IMR-90 (cell line): ENCODE measurements at regions not wholly inside any gene's neighbourhood (a gene's known extent, or its start where the extent isn't known, plus 50 kb on each side); places are given as distances from the start of the nearest gene placed in this dataset.

Source experiments
- ATAC-seq: fragments of 200-7000 bp; cut with Tn5 transposase; 2 replicates; pipeline ENCODE4 v1.9.1; 2020; ENCODE audit warnings: low read depth, mild to moderate bottlenecking, moderate library complexity
- BruUV-seq: library from RNA; stranded (reverse); fragments of 400-500 nt; replicated peaks from 2 replicates; lab custom pipeline; 2021; lab: Mats Ljungman, UMichigan
- CTCF ChIA-PET: fragments of 300-600 bp; formaldehyde crosslinking; extraction: SDS; loops from one replicate; lab custom pipeline; 2021; ENCODE audit warnings: antibody characterized with exemption; lab: Yijun Ruan, JAX
- POLR2A ChIA-PET: fragments of 300-600 bp; sonication (Branson Sonifier 250); formaldehyde crosslinking; loops from one replicate; lab custom pipeline; 2022; ENCODE audit warnings: antibody characterized with exemption; ENCODE audit not compliant: unreplicated experiment; lab: Charles Lee
- DNase-seq: peaks from one replicate; pipeline ENCODE4 v3.0.0; 2013
- H2AFZ ChIP-seq: replicated peaks from 2 replicates; pipeline ENCODE3; 2013; ENCODE audit warnings: low read length, mild to moderate bottlenecking; ENCODE audit not compliant: poor library complexity
- H2AK5ac ChIP-seq: 2 replicates; pipeline ENCODE4 v1.6.1; 2013; ENCODE audit warnings: low read depth, low read length, inconsistent platforms
- H2AK9ac ChIP-seq: replicated peaks from 2 replicates; pipeline ENCODE3; 2013; ENCODE audit warnings: mild to moderate bottlenecking, low read depth, low read length, moderate library complexity; ENCODE audit not compliant: poor library complexity
- H2BK120ac ChIP-seq: 2 replicates; pipeline ENCODE4 v1.6.1; 2013; ENCODE audit warnings: low read depth, low read length, inconsistent platforms
- H2BK15ac ChIP-seq: 3 replicates; pipeline ENCODE4 v1.6.1; 2013; ENCODE audit warnings: low read depth, low read length, inconsistent platforms
- H2BK20ac ChIP-seq: 2 replicates; pipeline ENCODE4 v1.6.1; 2013; ENCODE audit warnings: low read depth, mild to moderate bottlenecking, inconsistent platforms, low read length, moderate library complexity
- H2BK5ac ChIP-seq: 2 replicates; pipeline ENCODE4 v1.6.1; 2013; ENCODE audit warnings: mild to moderate bottlenecking, low read depth, low read length, inconsistent platforms; ENCODE audit not compliant: poor library complexity, severe bottlenecking
- H3K14ac ChIP-seq: replicated peaks from 2 replicates; pipeline ENCODE4 v1.6.1; 2013; ENCODE audit warnings: low read depth, low read length, inconsistent platforms
- H3K18ac ChIP-seq: 2 replicates; pipeline ENCODE4 v1.6.1; 2013; ENCODE audit warnings: low read depth, low read length, control low read depth
- H3K23ac ChIP-seq: 2 replicates; pipeline ENCODE4 v1.6.1; 2013; ENCODE audit warnings: low read depth, low read length, inconsistent platforms
- H3K27ac ChIP-seq: 2 replicates; pipeline ENCODE4 v1.5.1; 2013; ENCODE audit warnings: mild to moderate bottlenecking, control low read depth, low read length; ENCODE audit not compliant: insufficient read depth
- H3K27me3 ChIP-seq: 2 replicates; pipeline ENCODE4 v1.6.1; 2013; ENCODE audit warnings: low read length; ENCODE audit not compliant: control insufficient read depth, insufficient read depth
- H3K36me3 ChIP-seq: 2 replicates; pipeline ENCODE4 v1.6.1; 2013; ENCODE audit warnings: low read length, mixed read lengths; ENCODE audit not compliant: control insufficient read depth, insufficient read depth
- H3K4ac ChIP-seq: 2 replicates; pipeline ENCODE4 v1.6.1; 2013; ENCODE audit warnings: low read depth, low read length, inconsistent platforms
- H3K4me1 ChIP-seq: 2 replicates; pipeline ENCODE4 v1.6.1; 2013; ENCODE audit warnings: low read length, mixed read lengths; ENCODE audit not compliant: control insufficient read depth, insufficient read depth
- H3K4me2 ChIP-seq: 2 replicates; pipeline ENCODE4 v1.6.1; 2013; ENCODE audit warnings: low read depth, mild to moderate bottlenecking, control low read depth, low read length, moderate library complexity
- H3K4me3 ChIP-seq: 2 replicates; pipeline ENCODE4 v1.5.1; 2013; ENCODE audit warnings: low read depth, mild to moderate bottlenecking, control low read depth, low read length, moderate library complexity; ENCODE audit not compliant: insufficient read depth
- H3K56ac ChIP-seq: 2 replicates; pipeline ENCODE4 v1.6.1; 2013; ENCODE audit warnings: low read length, inconsistent platforms; ENCODE audit not compliant: insufficient read depth; ENCODE audit errors: extremely low read depth
- H3K79me1 ChIP-seq, 2 experiments: 2 replicates each; pipeline ENCODE4 v1.6.1; 2013; ENCODE audit warnings: low read length in 2 of 2, inconsistent platforms in 1 of 2, low read depth in 1 of 2
- H3K9ac ChIP-seq: 2 replicates; pipeline ENCODE4 v1.6.1; 2013; ENCODE audit warnings: low read depth, low read length, control low read depth
- H3K9me1 ChIP-seq: 2 replicates; pipeline ENCODE4 v1.6.1; 2013; ENCODE audit warnings: low read length, inconsistent platforms; ENCODE audit not compliant: insufficient read depth
- H3K9me3 ChIP-seq: 2 replicates; pipeline ENCODE4 v1.6.1; 2013; ENCODE audit warnings: low read length; ENCODE audit not compliant: control insufficient read depth, insufficient read depth
- H4K20me1 ChIP-seq: 2 replicates; pipeline ENCODE4 v1.6.1; 2013; ENCODE audit warnings: low read length, inconsistent platforms; ENCODE audit not compliant: insufficient read depth
- H4K5ac ChIP-seq: 2 replicates; pipeline ENCODE4 v1.6.1; 2013; ENCODE audit warnings: mild to moderate bottlenecking, low read depth, low read length, control low read depth
- H4K8ac ChIP-seq, 2 experiments: 2 replicates each; pipeline ENCODE4 v1.6.1; 2013; ENCODE audit warnings: low read depth in 2 of 2, low read length in 2 of 2, control low read depth in 1 of 2, inconsistent platforms in 1 of 2
- H4K91ac ChIP-seq: 2 replicates; pipeline ENCODE4 v1.6.1; 2013; ENCODE audit warnings: low read depth, low read length, inconsistent platforms; ENCODE audit not compliant: insufficient read depth
- BHLHE40 ChIP-seq: fragments of 150-350 bp; IDR thresholded peaks from 2 replicates; pipeline ENCODE4 v1.6.1; 2016; ENCODE audit warnings: mild to moderate bottlenecking, low read depth, low read length
- CHD1 ChIP-seq: IDR thresholded peaks from 2 replicates; pipeline ENCODE4 v1.6.1; 2012; ENCODE audit warnings: low read depth, low read length, improper control_type of control experiment
- MAFK ChIP-seq: IDR thresholded peaks from 2 replicates; pipeline ENCODE4 v1.6.1; 2012; ENCODE audit warnings: low read depth, low read length, improper control_type of control experiment
- RCOR1 ChIP-seq: IDR thresholded peaks from 2 replicates; pipeline ENCODE4 v1.6.1; 2012; ENCODE audit warnings: mild to moderate bottlenecking, low read length, improper control_type of control experiment; ENCODE audit not compliant: insufficient replicate concordance
- RFX5 ChIP-seq: IDR thresholded peaks from 2 replicates; pipeline ENCODE4 v1.8.0; 2012; ENCODE audit warnings: low read depth, mild to moderate bottlenecking, low read length, moderate library complexity
- WGBS, 2 experiments: methylation state at CpG; one replicate each; pipeline versions ENCODE4 v1.1.5 to v1.1.7; 2013; ENCODE audit warnings: missing lambda C conversion rate in 2 of 2; ENCODE audit not compliant: insufficient read length in 1 of 2; ENCODE audit errors: extremely low coverage in 2 of 2; 5-methylcytosine and 5-hydroxymethylcytosine counted together
- dilution Hi-C: fragments of 300-500 bp; cut with HindIII; formaldehyde crosslinking; loops from one replicate; pipeline ENCODE4 v1.14.3; 2018; ENCODE audit warnings: low sequenced_read_pairs; ENCODE audit not compliant: unreplicated experiment
- in situ Hi-C: fragments of 300-500 bp; cut with MboI; formaldehyde crosslinking; loops from 3 replicates; pipeline ENCODE4 v1.14.3; 2019; ENCODE audit warnings: low sequenced_read_pairs, inconsistent platforms, mixed read lengths
- intact Hi-C: fragments of 100-400 bp; cut with micrococcal nuclease; formaldehyde crosslinking; loops from 2 replicates; pipeline ENCODE4 v1.10.0; 2022

DNA sequence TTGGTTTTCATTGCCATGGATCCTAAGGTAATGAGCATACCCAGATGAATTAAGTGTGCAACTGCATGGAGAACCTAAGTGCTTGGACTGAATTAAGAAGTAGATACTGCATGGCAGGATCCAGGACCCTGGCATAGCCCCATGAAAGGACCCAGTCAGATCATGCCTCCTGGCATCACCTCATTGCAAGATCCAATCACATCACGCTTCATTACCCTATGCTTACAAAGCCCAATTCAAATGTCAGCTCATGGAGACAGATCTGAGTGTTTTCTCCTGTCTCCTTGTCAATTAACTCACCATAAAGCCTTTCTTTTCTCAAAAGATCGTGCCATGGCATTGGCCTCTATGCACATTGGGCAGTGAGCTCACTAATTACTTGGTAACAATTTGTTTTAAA, 519.8 kb upstream of the ZNF804A start:
- no CpG with 5 or more reads among the region's 2 CpGs for WGBS, 2 experiments

More for the DNA sequence above, 519.8 kb upstream of the ZNF804A start:
- no peak overlapping the region for H2BK120ac ChIP-seq
- no peaks in the 10 kb centered on the region for H3K79me1 ChIP-seq
- no peak for ATAC-seq
- no peak overlapping the region for H3K4me2 ChIP-seq
- H3K18ac ChIP-seq: no peak overlapping the region
- no peak overlapping the region for H3K23ac ChIP-seq
- H3K27me3 ChIP-seq: no peaks in the 10 kb centered on the region
- in situ Hi-C loops: no loop called here
- H4K20me1 ChIP-seq: no peaks in the 10 kb centered on the region
- no peak overlapping the region for H4K5ac ChIP-seq
- no peak overlapping the region for H3K9ac ChIP-seq
- no TSS peak for BruUV-seq
- H2BK15ac ChIP-seq: no peak overlapping the region
- H3K4me3 ChIP-seq: no peak overlapping the region
- H2AK9ac ChIP-seq: no peak overlapping the region
- H3K36me3 ChIP-seq: no peaks in the 10 kb centered on the region
- H4K8ac ChIP-seq: no peak overlapping the region
- DNase-seq: no peak
- H3K4ac ChIP-seq: no peak overlapping the region
- TF ChIP-seq CHD1 (no peak), RCOR1 (no peak), RFX5 (no peak), BHLHE40 (no peak), MAFK (no peak)
- H3K9me3 ChIP-seq: peaks cover 4% of the 10 kb centered on the region; the same call in 1 of the 2 replicates
- no peak overlapping the region for H2AFZ ChIP-seq
- H3K9me1 ChIP-seq: no peaks in the 10 kb centered on the region
- CTCF ChIA-PET: no interaction called here
- no peak overlapping the region for H3K27ac ChIP-seq
- no peak overlapping the region for H2BK20ac ChIP-seq
- no peaks in the 10 kb centered on the region for H3K4me1 ChIP-seq
- dilution Hi-C loops: no loop called here
- no peak overlapping the region for H3K14ac ChIP-seq
- H2BK5ac ChIP-seq: no peak overlapping the region
- intact Hi-C loops: no loop called here
- no peak overlapping the region for H2AK5ac ChIP-seq
- no peak overlapping the region for H4K91ac ChIP-seq
- H3K56ac ChIP-seq: no peak overlapping the region
- POLR2A ChIA-PET: no interaction called here
